IMR-90 (cell line): ENCODE measurements at regions not wholly inside any gene's neighbourhood (a gene's known extent, or its start where the extent isn't known, plus 50 kb on each side); places are given as distances from the start of the nearest gene placed in this dataset.

Experiments used
- ATAC-seq: fragments of 200-7000 bp; cut with Tn5 transposase; 2 replicates; pipeline ENCODE4 v1.9.1; 2020; ENCODE audit warnings: low read depth, mild to moderate bottlenecking, moderate library complexity
- BruUV-seq: library from RNA; stranded (reverse); fragments of 400-500 nt; replicated peaks from 2 replicates; lab custom pipeline; 2021; lab: Mats Ljungman, UMichigan
- CTCF ChIA-PET: fragments of 300-600 bp; formaldehyde crosslinking; extraction: SDS; loops from one replicate; lab custom pipeline; 2021; ENCODE audit warnings: antibody characterized with exemption; lab: Yijun Ruan, JAX
- POLR2A ChIA-PET: fragments of 300-600 bp; sonication (Branson Sonifier 250); formaldehyde crosslinking; loops from one replicate; lab custom pipeline; 2022; ENCODE audit warnings: antibody characterized with exemption; ENCODE audit not compliant: unreplicated experiment; lab: Charles Lee
- DNase-seq: peaks from one replicate; pipeline ENCODE4 v3.0.0; 2013
- H2AFZ ChIP-seq: replicated peaks from 2 replicates; pipeline ENCODE3; 2013; ENCODE audit warnings: low read length, mild to moderate bottlenecking; ENCODE audit not compliant: poor library complexity
- H2AK5ac ChIP-seq: 2 replicates; pipeline ENCODE4 v1.6.1; 2013; ENCODE audit warnings: low read depth, low read length, inconsistent platforms
- H2AK9ac ChIP-seq: replicated peaks from 2 replicates; pipeline ENCODE3; 2013; ENCODE audit warnings: mild to moderate bottlenecking, low read depth, low read length, moderate library complexity; ENCODE audit not compliant: poor library complexity
- H2BK120ac ChIP-seq: 2 replicates; pipeline ENCODE4 v1.6.1; 2013; ENCODE audit warnings: low read depth, low read length, inconsistent platforms
- H2BK15ac ChIP-seq: 3 replicates; pipeline ENCODE4 v1.6.1; 2013; ENCODE audit warnings: low read depth, low read length, inconsistent platforms
- H2BK20ac ChIP-seq: 2 replicates; pipeline ENCODE4 v1.6.1; 2013; ENCODE audit warnings: low read depth, mild to moderate bottlenecking, inconsistent platforms, low read length, moderate library complexity
- H2BK5ac ChIP-seq: 2 replicates; pipeline ENCODE4 v1.6.1; 2013; ENCODE audit warnings: mild to moderate bottlenecking, low read depth, low read length, inconsistent platforms; ENCODE audit not compliant: poor library complexity, severe bottlenecking
- H3K14ac ChIP-seq: replicated peaks from 2 replicates; pipeline ENCODE4 v1.6.1; 2013; ENCODE audit warnings: low read depth, low read length, inconsistent platforms
- H3K18ac ChIP-seq: 2 replicates; pipeline ENCODE4 v1.6.1; 2013; ENCODE audit warnings: low read depth, low read length, control low read depth
- H3K23ac ChIP-seq: 2 replicates; pipeline ENCODE4 v1.6.1; 2013; ENCODE audit warnings: low read depth, low read length, inconsistent platforms
- H3K27ac ChIP-seq: 2 replicates; pipeline ENCODE4 v1.5.1; 2013; ENCODE audit warnings: mild to moderate bottlenecking, control low read depth, low read length; ENCODE audit not compliant: insufficient read depth
- H3K27me3 ChIP-seq: 2 replicates; pipeline ENCODE4 v1.6.1; 2013; ENCODE audit warnings: low read length; ENCODE audit not compliant: control insufficient read depth, insufficient read depth
- H3K36me3 ChIP-seq: 2 replicates; pipeline ENCODE4 v1.6.1; 2013; ENCODE audit warnings: low read length, mixed read lengths; ENCODE audit not compliant: control insufficient read depth, insufficient read depth
- H3K4ac ChIP-seq: 2 replicates; pipeline ENCODE4 v1.6.1; 2013; ENCODE audit warnings: low read depth, low read length, inconsistent platforms
- H3K4me1 ChIP-seq: 2 replicates; pipeline ENCODE4 v1.6.1; 2013; ENCODE audit warnings: low read length, mixed read lengths; ENCODE audit not compliant: control insufficient read depth, insufficient read depth
- H3K4me2 ChIP-seq: 2 replicates; pipeline ENCODE4 v1.6.1; 2013; ENCODE audit warnings: low read depth, mild to moderate bottlenecking, control low read depth, low read length, moderate library complexity
- H3K4me3 ChIP-seq: 2 replicates; pipeline ENCODE4 v1.5.1; 2013; ENCODE audit warnings: low read depth, mild to moderate bottlenecking, control low read depth, low read length, moderate library complexity; ENCODE audit not compliant: insufficient read depth
- H3K56ac ChIP-seq: 2 replicates; pipeline ENCODE4 v1.6.1; 2013; ENCODE audit warnings: low read length, inconsistent platforms; ENCODE audit not compliant: insufficient read depth; ENCODE audit errors: extremely low read depth
- H3K79me1 ChIP-seq, 2 experiments: 2 replicates each; pipeline ENCODE4 v1.6.1; 2013; ENCODE audit warnings: low read length in 2 of 2, inconsistent platforms in 1 of 2, low read depth in 1 of 2
- H3K9ac ChIP-seq: 2 replicates; pipeline ENCODE4 v1.6.1; 2013; ENCODE audit warnings: low read depth, low read length, control low read depth
- H3K9me1 ChIP-seq: 2 replicates; pipeline ENCODE4 v1.6.1; 2013; ENCODE audit warnings: low read length, inconsistent platforms; ENCODE audit not compliant: insufficient read depth
- H3K9me3 ChIP-seq: 2 replicates; pipeline ENCODE4 v1.6.1; 2013; ENCODE audit warnings: low read length; ENCODE audit not compliant: control insufficient read depth, insufficient read depth
- H4K20me1 ChIP-seq: 2 replicates; pipeline ENCODE4 v1.6.1; 2013; ENCODE audit warnings: low read length, inconsistent platforms; ENCODE audit not compliant: insufficient read depth
- H4K5ac ChIP-seq: 2 replicates; pipeline ENCODE4 v1.6.1; 2013; ENCODE audit warnings: mild to moderate bottlenecking, low read depth, low read length, control low read depth
- H4K8ac ChIP-seq, 2 experiments: 2 replicates each; pipeline ENCODE4 v1.6.1; 2013; ENCODE audit warnings: low read depth in 2 of 2, low read length in 2 of 2, control low read depth in 1 of 2, inconsistent platforms in 1 of 2
- H4K91ac ChIP-seq: 2 replicates; pipeline ENCODE4 v1.6.1; 2013; ENCODE audit warnings: low read depth, low read length, inconsistent platforms; ENCODE audit not compliant: insufficient read depth
- BHLHE40 ChIP-seq: fragments of 150-350 bp; IDR thresholded peaks from 2 replicates; pipeline ENCODE4 v1.6.1; 2016; ENCODE audit warnings: mild to moderate bottlenecking, low read depth, low read length
- CHD1 ChIP-seq: IDR thresholded peaks from 2 replicates; pipeline ENCODE4 v1.6.1; 2012; ENCODE audit warnings: low read depth, low read length, improper control_type of control experiment
- CTCF ChIP-seq: conservative IDR thresholded peaks from 2 replicates; pipeline ENCODE4 v1.5.1; 2012; ENCODE audit warnings: mild to moderate bottlenecking, low read depth, low read length, improper control_type of control experiment
- FOS ChIP-seq: fragments of 150-350 bp; IDR thresholded peaks from 2 replicates; pipeline ENCODE4 v1.6.1; 2016; ENCODE audit warnings: low read depth, low read length
- MAZ ChIP-seq: IDR thresholded peaks from 2 replicates; pipeline ENCODE4 v1.6.1; 2012; ENCODE audit warnings: low read depth, mild to moderate bottlenecking, low read length, improper control_type of control experiment, moderate library complexity, borderline replicate concordance
- POLR2A ChIP-seq: IDR thresholded peaks from 2 replicates; pipeline ENCODE4 v1.6.1; 2012; ENCODE audit warnings: mild to moderate bottlenecking, low read depth, low read length
- RAD21 ChIP-seq: IDR thresholded peaks from 2 replicates; pipeline ENCODE4 v1.6.1; 2012; ENCODE audit warnings: low read length, improper control_type of control experiment
- RFX5 ChIP-seq: IDR thresholded peaks from 2 replicates; pipeline ENCODE4 v1.8.0; 2012; ENCODE audit warnings: low read depth, mild to moderate bottlenecking, low read length, moderate library complexity
- SMC3 ChIP-seq: fragments of 150-350 bp; IDR thresholded peaks from 2 replicates; pipeline ENCODE4 v1.6.1; 2016; ENCODE audit warnings: low read depth, mild to moderate bottlenecking, antibody characterized with exemption, low read length, moderate library complexity
- WGBS, 2 experiments: methylation state at CpG; one replicate each; pipeline versions ENCODE4 v1.1.5 to v1.1.7; 2013; ENCODE audit warnings: missing lambda C conversion rate in 2 of 2; ENCODE audit not compliant: insufficient read length in 1 of 2; ENCODE audit errors: extremely low coverage in 2 of 2; 5-methylcytosine and 5-hydroxymethylcytosine counted together
- dilution Hi-C: fragments of 300-500 bp; cut with HindIII; formaldehyde crosslinking; loops from one replicate; pipeline ENCODE4 v1.14.3; 2018; ENCODE audit warnings: low sequenced_read_pairs; ENCODE audit not compliant: unreplicated experiment
- in situ Hi-C: fragments of 300-500 bp; cut with MboI; formaldehyde crosslinking; loops from 3 replicates; pipeline ENCODE4 v1.14.3; 2019; ENCODE audit warnings: low sequenced_read_pairs, inconsistent platforms, mixed read lengths
- intact Hi-C: fragments of 100-400 bp; cut with micrococcal nuclease; formaldehyde crosslinking; loops from 2 replicates; pipeline ENCODE4 v1.10.0; 2022
- TF ChIP-seq, protein P1 (sequence below): fragments of 150-350 bp; IDR thresholded peaks from 2 replicates; pipeline ENCODE4 v1.6.1; 2016; ENCODE audit warnings: low read depth, mild to moderate bottlenecking, low read length, moderate library complexity, borderline replicate concordance

DNA sequence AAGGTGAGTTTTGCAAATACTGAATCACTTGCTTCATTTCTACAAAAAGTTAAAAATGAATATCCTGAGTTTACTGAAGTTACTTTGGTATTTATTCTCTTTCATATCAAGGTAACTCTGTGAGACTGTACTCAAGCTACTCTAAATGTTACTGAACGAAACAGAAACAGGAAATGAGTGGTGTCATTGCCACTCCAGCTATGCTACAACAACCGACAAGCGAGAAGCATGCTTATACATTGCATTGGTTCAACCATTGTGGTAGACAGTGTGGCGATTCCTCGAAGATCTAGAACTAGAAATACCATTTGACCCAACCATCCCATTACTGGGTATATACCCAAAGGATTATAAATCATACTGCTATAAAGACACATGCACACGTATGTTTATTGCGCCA, 313.2 kb upstream of the THBS1 start:
- Histone ChIP-seq H3K9me3 (no peaks in the 10 kb centered on the region), H4K20me1 (no peaks in the 10 kb centered on the region), H3K4me2 (no peak overlapping the region), H3K27ac (no peak overlapping the region), H3K9me1 (peaks cover 22% of the 10 kb centered on the region), H2AK5ac (peak overlapping the region; percentile 14; the same call in 1 of the 2 replicates), H3K23ac (no peak overlapping the region), H3K14ac (no peak overlapping the region), H2BK15ac (peak overlapping the region; percentile 22; the same call in 1 of the 3 replicates), H3K4ac (no peak overlapping the region), H4K91ac (peak overlapping the region; percentile 13; the same call in 1 of the 2 replicates), H3K56ac (no peak overlapping the region), H2AFZ (no peak overlapping the region), H3K79me1 (peaks cover 3 to 11% of the 10 kb centered on the region in 2 experiments; a peak in 2 of 4 replicates), H4K5ac (no peak overlapping the region), H3K9ac (no peak overlapping the region), H3K36me3 (no peaks in the 10 kb centered on the region), H3K27me3 (no peaks in the 10 kb centered on the region), H2BK20ac (peak overlapping the region; percentile 10; the same call in 1 of the 2 replicates), H2BK120ac (peak overlapping the region; percentile 39), H2BK5ac (no peak overlapping the region), H3K4me3 (no peak overlapping the region), H3K18ac (no peak overlapping the region), H2AK9ac (no peak overlapping the region), H4K8ac (peak overlapping the region in 1 of 2 experiments; percentile 6; a peak in 1 of 4 replicates), H3K4me1 (peaks cover 13% of the 10 kb centered on the region)
- intact Hi-C loops (no loop called here), in situ Hi-C loops (no loop called here), dilution Hi-C loops (no loop called here)
- ChIA-PET CTCF (no interaction called here), POLR2A (no interaction called here)
- no TSS peak for BruUV-seq
- ATAC-seq (no peak), DNase-seq (no peak)
- no CpG with 5 or more reads among the region's 7 CpGs for WGBS, 2 experiments
- TF ChIP-seq, protein P1, sequence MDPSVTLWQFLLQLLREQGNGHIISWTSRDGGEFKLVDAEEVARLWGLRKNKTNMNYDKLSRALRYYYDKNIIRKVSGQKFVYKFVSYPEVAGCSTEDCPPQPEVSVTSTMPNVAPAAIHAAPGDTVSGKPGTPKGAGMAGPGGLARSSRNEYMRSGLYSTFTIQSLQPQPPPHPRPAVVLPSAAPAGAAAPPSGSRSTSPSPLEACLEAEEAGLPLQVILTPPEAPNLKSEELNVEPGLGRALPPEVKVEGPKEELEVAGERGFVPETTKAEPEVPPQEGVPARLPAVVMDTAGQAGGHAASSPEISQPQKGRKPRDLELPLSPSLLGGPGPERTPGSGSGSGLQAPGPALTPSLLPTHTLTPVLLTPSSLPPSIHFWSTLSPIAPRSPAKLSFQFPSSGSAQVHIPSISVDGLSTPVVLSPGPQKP, result no peak
- no peak for TF ChIP-seq POLR2A
- TF ChIP-seq RFX5, result no peak
- TF ChIP-seq SMC3, result no peak
- no peak for TF ChIP-seq MAZ
- TF ChIP-seq RAD21, result no peak
- no peak for TF ChIP-seq FOS
- TF ChIP-seq BHLHE40, result no peak
- TF ChIP-seq CTCF, result no peak
- TF ChIP-seq CHD1, result no peak
